Esophagus squamous epithelium (tissue), 5 donors: ENCODE measurements at regions not wholly inside any gene's neighbourhood (a gene's known extent, or its start where the extent isn't known, plus 50 kb on each side); places are given as distances from the start of the nearest gene placed in this dataset.

Experiments used
- DNase-seq: peaks from one replicate; lab custom pipeline; 2025; lab: John Stamatoyannopoulos, UW
- H3K27ac ChIP-seq, 4 donors: fragments of 200-600 bp; sonication (generic); one replicate each; pipeline ENCODE4 v1.5.1; 2016 to 2019; ENCODE audit warnings: mild to moderate bottlenecking in 1 of 4
- H3K27me3 ChIP-seq, 4 donors: fragments of 200-600 bp; sonication (generic); 1 replicate in 3 of 4; 2 replicates in 1 of 4; pipeline versions ENCODE4 v1.5.1 to v1.6.0; 2017 to 2021; ENCODE audit warnings: antibody characterized with exemption in 1 of 4
- H3K36me3 ChIP-seq, 3 donors: fragments of 200-600 bp; sonication (generic); one replicate each; pipeline ENCODE4 v1.5.1; 2016 to 2019
- H3K4me1 ChIP-seq, 3 donors: fragments of 200-600 bp; sonication (generic); one replicate each; pipeline ENCODE4 v1.5.1; 2017 to 2019
- H3K4me3 ChIP-seq, 4 donors: fragments of 200-600 bp; sonication (generic); 1 replicate in 3 of 4; 2 replicates in 1 of 4; pipeline ENCODE4 v1.5.1; 2016 to 2019; ENCODE audit warnings: mild to moderate bottlenecking in 2 of 4, moderate library complexity in 1 of 4
- H3K9me3 ChIP-seq, 3 donors: fragments of 200-600 bp; sonication (generic); one replicate each; pipeline ENCODE4 v1.5.1; 2016 to 2019
- CTCF ChIP-seq, 6 experiments: fragments of 450-650 bp in 4 of 6; fragments of 200-600 bp in 2 of 6; sonication (generic) in 2 of 6; IDR thresholded peaks; one replicate each; pipeline ENCODE4 v1.5.1; 2016 to 2019; ENCODE audit warnings: antibody characterized with exemption in 6 of 6, mild to moderate bottlenecking in 4 of 6, moderate library complexity in 4 of 6
- POLR2A ChIP-seq, 4 donors: fragments of 450-650 bp; IDR thresholded peaks; one replicate each; pipeline ENCODE4 v1.6.1; 2017; ENCODE audit warnings: antibody characterized with exemption in 4 of 4, mild to moderate bottlenecking in 4 of 4, moderate library complexity in 3 of 4
- WGBS, 2 donors: methylation state at CpG; one replicate each; pipeline ENCODE4 v1.1.5; 2018; 5-methylcytosine and 5-hydroxymethylcytosine counted together
- intact Hi-C: fragments of 100-400 bp; cut with DNase I; formaldehyde crosslinking; loops from one replicate; pipeline ENCODE4 v1.15.0; 2022
- donor health status: DM: yes; HTN: yes; CAD: no.

- Histone ChIP-seq H3K36me3 (no peaks in the 10 kb centered on the region), H3K4me1 (no peaks in the 10 kb centered on the region), H3K27ac (no peak overlapping the region), H3K9me3 (no peaks in the 10 kb centered on the region), H3K4me3 (no peak overlapping the region), H3K27me3 (no peaks in the 10 kb centered on the region)
- no peak for DNase-seq
- TF ChIP-seq CTCF (IDR thresholded peaks at IDR 0.05) (no peak), POLR2A (IDR thresholded peaks at IDR 0.05) (no peak)
- WGBS, 2 donors: 77 to 80% methylated on average over 4 of the region's 4 CpGs
- intact Hi-C loops: no loop called here
Measured at GRCh38 chr5:167458412-167458811, 833.0 kb upstream of the WWC1 start.

- Histone ChIP-seq H3K4me1 (no peaks in the 10 kb centered on the region), H3K27me3 (no peaks in the 10 kb centered on the region), H3K36me3 (no peaks in the 10 kb centered on the region), H3K9me3 (no peaks in the 10 kb centered on the region), H3K4me3 (no peak overlapping the region), H3K27ac (no peak overlapping the region)
- TF ChIP-seq POLR2A (IDR thresholded peaks at IDR 0.05): no peak
- no peak for TF ChIP-seq CTCF (IDR thresholded peaks at IDR 0.05)
- DNase-seq: no peak
- 39 to 46% methylated on average over 4 of the region's 4 CpGs for WGBS, 2 donors
- intact Hi-C loops: no loop called here
Measured at GRCh38 chr5:167460449-167461020, 830.9 kb upstream of the WWC1 start.

DNA sequence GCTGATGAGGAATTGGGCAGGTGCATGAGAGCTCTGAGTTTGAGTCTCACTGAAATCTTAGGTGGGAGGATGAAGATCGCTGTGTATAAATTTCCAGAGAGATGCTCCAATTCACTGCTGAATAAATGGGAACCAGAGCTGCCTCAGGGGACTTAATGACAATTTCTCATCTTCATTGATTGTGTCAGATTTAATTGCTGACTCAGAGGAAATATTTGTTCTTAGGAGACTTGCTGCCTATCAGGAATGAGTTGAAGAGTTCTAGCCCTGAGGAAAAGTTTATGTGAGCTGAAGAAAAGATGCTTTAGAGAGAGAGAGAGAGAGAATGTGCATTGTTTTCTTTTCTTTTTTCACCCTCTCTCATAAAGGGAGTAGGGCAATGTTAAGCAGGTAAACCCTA is 827.5 kb upstream of the WWC1 start:
- Histone ChIP-seq H3K4me1 (no peaks in the 10 kb centered on the region), H3K36me3 (no peaks in the 10 kb centered on the region), H3K9me3 (no peaks in the 10 kb centered on the region), H3K27ac (no peak overlapping the region), H3K27me3 (no peaks in the 10 kb centered on the region), H3K4me3 (no peak overlapping the region)
- TF ChIP-seq CTCF (IDR thresholded peaks at IDR 0.05) (no peak), POLR2A (IDR thresholded peaks at IDR 0.05) (no peak)
- WGBS, 2 donors: 69 to 86% methylated on average over 1 of the region's 1 CpG
- no peak for DNase-seq
- intact Hi-C loops: no loop called here

DNA sequence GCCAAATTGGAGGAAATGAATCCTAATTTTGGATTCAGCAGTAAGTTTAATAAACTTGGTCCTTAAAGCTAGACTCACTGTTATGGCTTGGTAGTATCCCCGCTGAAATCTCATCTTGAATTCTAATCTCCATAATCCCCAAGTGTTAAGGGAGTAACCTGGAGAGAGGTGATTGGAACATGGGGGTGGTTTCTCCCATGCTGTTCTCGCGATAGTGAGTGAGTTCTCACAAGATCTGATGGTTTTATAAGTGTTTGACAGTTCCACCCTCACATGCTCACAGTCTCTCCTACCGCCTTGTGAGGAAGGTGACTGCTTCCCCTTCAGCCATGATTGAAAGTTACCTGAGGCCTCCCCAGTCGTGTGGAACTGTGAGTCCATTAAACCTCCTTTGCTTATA is 824.5 kb upstream of the WWC1 start:
- Histone ChIP-seq H3K36me3 (no peaks in the 10 kb centered on the region), H3K4me3 (no peak overlapping the region), H3K27ac (no peak overlapping the region), H3K9me3 (no peaks in the 10 kb centered on the region), H3K27me3 (no peaks in the 10 kb centered on the region), H3K4me1 (no peaks in the 10 kb centered on the region)
- intact Hi-C loops: no loop called here
- 53 to 68% methylated on average over 5 of the region's 5 CpGs for WGBS, 2 donors
- DNase-seq: no peak
- no peak for TF ChIP-seq POLR2A (IDR thresholded peaks at IDR 0.05)
- no peak for TF ChIP-seq CTCF (IDR thresholded peaks at IDR 0.05)

GRCh38 chr5:167472566-167473108 is 818.8 kb upstream of the WWC1 start:
- intact Hi-C loops: no loop called here
- Histone ChIP-seq H3K4me3 (no peak overlapping the region), H3K9me3 (no peaks in the 10 kb centered on the region), H3K27ac (no peak overlapping the region), H3K36me3 (no peaks in the 10 kb centered on the region), H3K4me1 (no peaks in the 10 kb centered on the region), H3K27me3 (no peaks in the 10 kb centered on the region)
- WGBS, 2 donors: 49 to 55% methylated on average over 5 of the region's 5 CpGs
- DNase-seq: no peak
- TF ChIP-seq POLR2A (IDR thresholded peaks at IDR 0.05): no peak

DNA sequence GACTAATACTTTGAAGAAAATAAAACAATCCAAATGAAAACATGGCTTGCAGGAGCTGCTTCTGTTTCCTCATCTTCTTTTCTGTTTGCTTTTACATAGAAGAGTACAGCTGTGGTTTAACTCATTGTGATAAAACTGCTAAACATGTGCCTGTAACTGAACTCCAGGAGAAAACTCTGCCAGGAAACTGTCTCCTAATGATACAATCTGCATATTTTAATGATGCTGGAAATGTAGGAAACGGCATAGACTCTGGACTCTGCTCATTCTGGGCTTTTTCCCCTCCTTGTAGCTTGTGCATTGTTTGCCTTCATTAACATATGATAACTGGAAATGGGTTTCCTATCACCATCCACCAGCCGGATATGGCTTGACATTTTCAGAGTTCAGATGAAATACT is 813.3 kb upstream of the WWC1 start:
- no peaks in the 10 kb centered on the region for H3K27me3 ChIP-seq
- H3K27ac ChIP-seq: no peak overlapping the region
- H3K4me3 ChIP-seq: no peak overlapping the region
- intact Hi-C loops: no loop called here
- TF ChIP-seq POLR2A (IDR thresholded peaks at IDR 0.05) (no peak), CTCF (IDR thresholded peaks at IDR 0.05) (no peak)
- H3K4me1 ChIP-seq: no peaks in the 10 kb centered on the region
- H3K36me3 ChIP-seq: no peaks in the 10 kb centered on the region
- DNase-seq: no peak
- WGBS, 2 donors: 29 to 41% methylated on average over 2 of the region's 2 CpGs
- no peaks in the 10 kb centered on the region for H3K9me3 ChIP-seq
